ENCODE measurements at regions not wholly inside any gene's neighbourhood (a gene's known extent, or its start where the extent isn't known, plus 50 kb on each side); places are given as distances from the start of the nearest gene placed in this dataset.

GRCh38 chr11:109765709-109766311 is 327.4 kb upstream of the ZC3H12C start:
- Mint-ChIP-seq H3K4me1 (ENCODE audit: low read depth) (peaks cover 2% of the 10 kb centered on the region), H3K4me3 (ENCODE audit: low read depth) (no peak overlapping the region), H3K27ac (no peak overlapping the region), H3K9me3 (ENCODE audit: low read depth) (no peaks in the 10 kb centered on the region), H3K36me3 (ENCODE audit: insufficient read depth) (no peaks in the 10 kb centered on the region), H3K27me3 (no peaks in the 10 kb centered on the region)
- no peak for TF ChIP-seq CTCF (IDR thresholded peaks at IDR 0.05; ENCODE audit: unreplicated experiment)
- no peak for DNase-seq (ENCODE audit: low spot score, unreplicated experiment)

- no peaks in the 10 kb centered on the region for H3K4me1 Mint-ChIP-seq (ENCODE audit: low read depth)
- no peak overlapping the region for H3K4me3 Mint-ChIP-seq (ENCODE audit: low read depth)
- no peaks in the 10 kb centered on the region for H3K27me3 Mint-ChIP-seq
- DNase-seq (ENCODE audit: low spot score, unreplicated experiment), result no peak
- H3K9me3 Mint-ChIP-seq (ENCODE audit: low read depth), result no peaks in the 10 kb centered on the region
- H3K27ac Mint-ChIP-seq, result no peak overlapping the region
- TF ChIP-seq CTCF (IDR thresholded peaks at IDR 0.05; ENCODE audit: unreplicated experiment), result no peak
- no peaks in the 10 kb centered on the region for H3K36me3 Mint-ChIP-seq (ENCODE audit: insufficient read depth)
These were observed 323.3 kb upstream of the ZC3H12C start for GRCh38 chr11:109769858-109770257.

DNA sequence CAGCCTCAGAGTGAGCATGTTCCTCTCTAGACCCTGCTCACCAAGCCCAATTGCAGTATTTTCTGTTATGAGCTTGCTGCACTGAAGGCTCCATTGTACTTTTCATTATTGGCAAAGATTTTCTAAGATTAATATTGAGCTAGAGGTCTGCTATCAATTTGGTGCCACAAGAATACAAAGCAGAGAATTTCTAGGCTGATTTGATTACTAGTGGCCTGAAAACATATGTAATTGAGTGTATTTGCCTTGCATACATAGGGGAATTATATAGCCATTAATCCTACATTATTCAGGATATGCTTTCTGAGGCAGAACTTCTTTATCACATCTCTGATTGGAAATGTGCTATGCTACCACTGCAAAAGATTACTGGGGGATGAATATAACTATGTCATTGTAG is 322.9 kb upstream of the ZC3H12C start:
- H3K27me3 Mint-ChIP-seq, result no peaks in the 10 kb centered on the region
- no peak overlapping the region for H3K4me3 Mint-ChIP-seq (ENCODE audit: low read depth)
- no peaks in the 10 kb centered on the region for H3K4me1 Mint-ChIP-seq (ENCODE audit: low read depth)
- no peak overlapping the region for H3K27ac Mint-ChIP-seq
- DNase-seq (ENCODE audit: low spot score, unreplicated experiment), result no peak
- H3K36me3 Mint-ChIP-seq (ENCODE audit: insufficient read depth), result no peaks in the 10 kb centered on the region
- TF ChIP-seq CTCF (IDR thresholded peaks at IDR 0.05; ENCODE audit: unreplicated experiment), result no peak
- H3K9me3 Mint-ChIP-seq (ENCODE audit: low read depth), result no peaks in the 10 kb centered on the region

DNA sequence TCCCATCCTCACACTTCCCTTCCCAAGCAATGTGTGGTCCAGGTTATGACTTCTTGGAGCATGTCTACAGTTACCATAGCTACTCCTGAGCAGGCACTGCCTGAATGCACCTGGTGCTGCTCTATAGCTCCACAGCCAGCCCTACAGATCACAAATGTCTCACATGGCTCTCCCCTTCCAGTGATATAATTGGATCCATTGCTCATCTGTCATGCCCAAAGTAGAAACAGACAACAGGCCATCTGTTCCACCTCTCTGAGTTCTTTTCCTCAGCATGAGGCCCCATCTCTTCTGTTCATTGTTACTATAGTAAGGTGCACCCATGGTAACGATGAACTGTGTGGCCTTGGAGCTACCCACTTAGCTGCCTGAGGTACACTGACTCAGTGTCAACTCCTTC is 320.3 kb upstream of the ZC3H12C start:
- no peak for TF ChIP-seq CTCF (IDR thresholded peaks at IDR 0.05; ENCODE audit: unreplicated experiment)
- peaks cover 3% of the 10 kb centered on the region for H3K4me1 Mint-ChIP-seq (ENCODE audit: low read depth)
- no peaks in the 10 kb centered on the region for H3K27me3 Mint-ChIP-seq
- no peak overlapping the region for H3K4me3 Mint-ChIP-seq (ENCODE audit: low read depth)
- no peak for DNase-seq (ENCODE audit: low spot score, unreplicated experiment)
- H3K36me3 Mint-ChIP-seq (ENCODE audit: insufficient read depth), result no peaks in the 10 kb centered on the region
- no peaks in the 10 kb centered on the region for H3K9me3 Mint-ChIP-seq (ENCODE audit: low read depth)
- H3K27ac Mint-ChIP-seq, result no peak overlapping the region

GRCh38 chr11:109775686-109776085 is 317.5 kb upstream of the ZC3H12C start:
- DNase-seq (ENCODE audit: low spot score, unreplicated experiment), result no peak
- Mint-ChIP-seq H3K27ac (no peak overlapping the region), H3K36me3 (ENCODE audit: insufficient read depth) (no peaks in the 10 kb centered on the region), H3K9me3 (ENCODE audit: low read depth) (no peaks in the 10 kb centered on the region), H3K27me3 (no peaks in the 10 kb centered on the region), H3K4me3 (ENCODE audit: low read depth) (no peak overlapping the region), H3K4me1 (ENCODE audit: low read depth) (peaks cover 3% of the 10 kb centered on the region)
- TF ChIP-seq CTCF (IDR thresholded peaks at IDR 0.05; ENCODE audit: unreplicated experiment), result no peak
